Activated naive CD8-positive, alpha-beta T cell treated with anti-CD3 and anti-CD28 coated beads, Interleukin-2, amount 50 U/mL, for 24 hours (primary cell): ENCODE measurements at regions not wholly inside any gene's neighbourhood (a gene's known extent, or its start where the extent isn't known, plus 50 kb on each side); places are given as distances from the start of the nearest gene placed in this dataset.
"Not testable (repeated sequence)": the region's sequence is repeated elsewhere in the genome, so short reads cannot be mapped to it uniquely, and the experiment has no call there.

ENCODE experiments used
- ATAC-seq: fragments of 150-1000 bp; cut with Tn5 transposase; one replicate; pipeline ENCODE4 v1.10.0; 2021
- DNase-seq: peaks from one replicate; pipeline ENCODE4 v3.0.0; 2021
- H3K27ac Mint-ChIP-seq: one replicate; pipeline ENCODE4 v1.8.0; 2021; ENCODE audit warnings: mild to moderate bottlenecking, mixed read lengths
- H3K27me3 Mint-ChIP-seq: one replicate; pipeline ENCODE4 v1.8.0; 2021; ENCODE audit warnings: mixed read lengths
- H3K36me3 Mint-ChIP-seq: one replicate; pipeline ENCODE4 v1.8.0; 2021; ENCODE audit warnings: low read depth, mixed read lengths
- H3K4me1 Mint-ChIP-seq: one replicate; pipeline ENCODE4 v1.8.0; 2021; ENCODE audit warnings: mixed read lengths
- H3K4me3 Mint-ChIP-seq: one replicate; pipeline ENCODE4 v1.8.0; 2021; ENCODE audit warnings: mild to moderate bottlenecking, moderate library complexity, mixed read lengths
- H3K9me3 Mint-ChIP-seq: one replicate; pipeline ENCODE4 v1.8.0; 2021; ENCODE audit warnings: mixed read lengths

- Mint-ChIP-seq H3K36me3 (no peaks in the 10 kb centered on the region), H3K27me3 (no peaks in the 10 kb centered on the region), H3K4me3 (no peak overlapping the region), H3K9me3 (peaks cover 7% of the 10 kb centered on the region), H3K27ac (no peak overlapping the region), H3K4me1 (no peaks in the 10 kb centered on the region)
- no peak for ATAC-seq
- no peak for DNase-seq
These were observed 245.2 kb upstream of the REG3G start for GRCh38 chr2:78780256-78780655.

GRCh38 chr2:78780864-78781583 is 244.5 kb upstream of the REG3G start:
- H3K36me3 Mint-ChIP-seq = no peaks in the 10 kb centered on the region
- no peak for DNase-seq
- H3K4me1 Mint-ChIP-seq = no peaks in the 10 kb centered on the region
- no peak for ATAC-seq
- no peak overlapping the region for H3K27ac Mint-ChIP-seq
- H3K9me3 Mint-ChIP-seq = peaks cover 7% of the 10 kb centered on the region
- no peak overlapping the region for H3K4me3 Mint-ChIP-seq
- no peaks in the 10 kb centered on the region for H3K27me3 Mint-ChIP-seq

GRCh38 chr2:78782196-78782595 is 243.3 kb upstream of the REG3G start:
- H3K27ac Mint-ChIP-seq = no peak overlapping the region
- H3K27me3 Mint-ChIP-seq = no peaks in the 10 kb centered on the region
- ATAC-seq (no peak), DNase-seq (no peak)
- no peaks in the 10 kb centered on the region for H3K4me1 Mint-ChIP-seq
- H3K4me3 Mint-ChIP-seq = no peak overlapping the region
- H3K9me3 Mint-ChIP-seq = peaks cover 12% of the 10 kb centered on the region
- H3K36me3 Mint-ChIP-seq = no peaks in the 10 kb centered on the region

- no peak for ATAC-seq
These were observed 213.4 kb upstream of the REG3G start for GRCh38 chr2:78811955-78812610.

GRCh38 chr2:78814331-78814986 is 211.0 kb upstream of the REG3G start:
- Mint-ChIP-seq H3K4me1 (no peaks in the 10 kb centered on the region), H3K9me3 (peaks cover 8% of the 10 kb centered on the region), H3K4me3 (no peak overlapping the region), H3K27ac (no peak overlapping the region), H3K27me3 (no peaks in the 10 kb centered on the region), H3K36me3 (no peaks in the 10 kb centered on the region)
- ATAC-seq (no peak), DNase-seq (no peak)

More at GRCh38 chr2:78811955-78812610, 213.4 kb upstream of the REG3G start:
- H3K4me1 Mint-ChIP-seq = no peaks in the 10 kb centered on the region
- no peak for DNase-seq
- H3K36me3 Mint-ChIP-seq = no peaks in the 10 kb centered on the region
- no peaks in the 10 kb centered on the region for H3K27me3 Mint-ChIP-seq
- no peak overlapping the region for H3K4me3 Mint-ChIP-seq
- peaks cover 19% of the 10 kb centered on the region for H3K9me3 Mint-ChIP-seq
- no peak overlapping the region for H3K27ac Mint-ChIP-seq

GRCh38 chr2:78817430-78817829 is 208.1 kb upstream of the REG3G start:
- ATAC-seq = no peak
- Mint-ChIP-seq H3K27me3 (no peaks in the 10 kb centered on the region), H3K36me3 (no peaks in the 10 kb centered on the region), H3K9me3 (peaks cover 3% of the 10 kb centered on the region), H3K27ac (no peak overlapping the region), H3K4me1 (no peaks in the 10 kb centered on the region), H3K4me3 (no peak overlapping the region)
- no peak for DNase-seq

GRCh38 chr2:78832481-78832880 is 193.0 kb upstream of the REG3G start:
- H3K4me3 Mint-ChIP-seq = no peak overlapping the region
- no peaks in the 10 kb centered on the region for H3K36me3 Mint-ChIP-seq
- no peaks in the 10 kb centered on the region for H3K27me3 Mint-ChIP-seq
- peaks cover 21% of the 10 kb centered on the region for H3K9me3 Mint-ChIP-seq
- ATAC-seq = no peak
- H3K27ac Mint-ChIP-seq = no peak overlapping the region
- H3K4me1 Mint-ChIP-seq = no peaks in the 10 kb centered on the region
- DNase-seq = no peak

GRCh38 chr2:78839259-78839658 is 186.2 kb upstream of the REG3G start:
- no peaks in the 10 kb centered on the region for H3K4me1 Mint-ChIP-seq
- no peaks in the 10 kb centered on the region for H3K36me3 Mint-ChIP-seq
- DNase-seq (no peak), ATAC-seq (no peak)
- no peak overlapping the region for H3K4me3 Mint-ChIP-seq
- H3K27me3 Mint-ChIP-seq = no peaks in the 10 kb centered on the region
- peaks cover 12% of the 10 kb centered on the region for H3K9me3 Mint-ChIP-seq
- no peak overlapping the region for H3K27ac Mint-ChIP-seq

GRCh38 chr2:78840311-78840710 is 185.2 kb upstream of the REG3G start:
- H3K4me1 Mint-ChIP-seq, H3K27ac Mint-ChIP-seq, ATAC-seq, DNase-seq, H3K4me3 Mint-ChIP-seq, H3K27me3 Mint-ChIP-seq, H3K36me3 Mint-ChIP-seq: not testable (repeated sequence)
- H3K9me3 Mint-ChIP-seq = peaks cover 12% of the 10 kb centered on the region

- Mint-ChIP-seq H3K4me3 (no peak overlapping the region), H3K36me3 (no peaks in the 10 kb centered on the region), H3K27ac (no peak overlapping the region), H3K9me3 (peaks cover 8% of the 10 kb centered on the region), H3K4me1 (no peaks in the 10 kb centered on the region), H3K27me3 (no peaks in the 10 kb centered on the region)
- DNase-seq = no peak
- ATAC-seq = no peak
These were observed 179.8 kb upstream of the REG3G start for GRCh38 chr2:78845664-78846185.

GRCh38 chr2:78861546-78861945 is 164.0 kb upstream of the REG3G start:
- Mint-ChIP-seq H3K4me1 (no peaks in the 10 kb centered on the region), H3K4me3 (no peak overlapping the region), H3K27me3 (no peaks in the 10 kb centered on the region)

GRCh38 chr2:78864205-78864604 is 161.3 kb upstream of the REG3G start:
- no peak overlapping the region for H3K27ac Mint-ChIP-seq
- peaks cover 11% of the 10 kb centered on the region for H3K9me3 Mint-ChIP-seq
- no peak for DNase-seq

More at GRCh38 chr2:78861546-78861945, 164.0 kb upstream of the REG3G start:
- H3K36me3 Mint-ChIP-seq = no peaks in the 10 kb centered on the region
- no peak overlapping the region for H3K27ac Mint-ChIP-seq
- H3K9me3 Mint-ChIP-seq = peaks cover 11% of the 10 kb centered on the region
- ATAC-seq = no peak
- DNase-seq = no peak

GRCh38 chr2:78865667-78866066 is 159.8 kb upstream of the REG3G start:
- no peak overlapping the region for H3K27ac Mint-ChIP-seq
- peaks cover 6% of the 10 kb centered on the region for H3K9me3 Mint-ChIP-seq
- H3K4me1 Mint-ChIP-seq = no peaks in the 10 kb centered on the region
- H3K27me3 Mint-ChIP-seq = no peaks in the 10 kb centered on the region
- H3K36me3 Mint-ChIP-seq = no peaks in the 10 kb centered on the region
- ATAC-seq (no peak), DNase-seq (no peak)
- no peak overlapping the region for H3K4me3 Mint-ChIP-seq

More at GRCh38 chr2:78864205-78864604, 161.3 kb upstream of the REG3G start:
- ATAC-seq = no peak
- Mint-ChIP-seq H3K27me3 (no peaks in the 10 kb centered on the region), H3K36me3 (no peaks in the 10 kb centered on the region), H3K4me3 (no peak overlapping the region), H3K4me1 (no peaks in the 10 kb centered on the region)

- DNase-seq (no peak), ATAC-seq (no peak)
- H3K27me3 Mint-ChIP-seq = no peaks in the 10 kb centered on the region
- peaks cover 5% of the 10 kb centered on the region for H3K9me3 Mint-ChIP-seq
- H3K4me1 Mint-ChIP-seq = no peaks in the 10 kb centered on the region
- H3K27ac Mint-ChIP-seq = no peak overlapping the region
- no peaks in the 10 kb centered on the region for H3K36me3 Mint-ChIP-seq
- no peak overlapping the region for H3K4me3 Mint-ChIP-seq
These were observed 155.0 kb upstream of the REG3G start for GRCh38 chr2:78870343-78870967.
